ENCODE measurements at regions not wholly inside any gene's neighbourhood (a gene's known extent, or its start where the extent isn't known, plus 50 kb on each side); places are given as distances from the start of the nearest gene placed in this dataset.

GRCh38 chr9:118652912-118653311 lies 716.3 kb downstream of the BRINP1 start:
- no peak overlapping the region for H2AFZ ChIP-seq (ENCODE audit: control insufficient read depth, low read length)
- no peaks in the 10 kb centered on the region for H3K4me1 ChIP-seq (ENCODE audit: control insufficient read depth, extremely low read depth, insufficient read depth, low read length)
- no peak overlapping the region for H3K4me3 ChIP-seq (ENCODE audit: control insufficient read depth in 2 of 3, extremely low read depth in 1 of 3, insufficient read depth in 2 of 3, low read depth in 1 of 3, low read length in 3 of 3)
- H3K36me3 ChIP-seq (ENCODE audit: control insufficient read depth in 2 of 2, extremely low read depth in 1 of 2, insufficient read depth in 2 of 2, low read length in 2 of 2) = no peaks in the 10 kb centered on the region
- no peak for TF ChIP-seq CTCF (optimal IDR thresholded peaks at IDR 0.05 in 1 of 3, IDR thresholded peaks at IDR 0.05 in 1 of 3, conservative IDR thresholded peaks at IDR 0.05 in 1 of 3; ENCODE audit: extremely low read depth in 1 of 3, insufficient read depth in 2 of 3, low read length in 3 of 3)
- no peak overlapping the region for H3K27ac ChIP-seq (ENCODE audit: control insufficient read depth, insufficient read depth, low read length)
- H3K4me2 ChIP-seq (ENCODE audit: control insufficient read depth, extremely low read depth, insufficient read depth, low read depth, low read length) = no peak overlapping the region
- FAIRE-seq (peak; percentile 69), DNase-seq (ENCODE audit: low read depth, low spot score) (no peak)
- no peaks in the 10 kb centered on the region for H3K9me1 ChIP-seq (ENCODE audit: control insufficient read depth, extremely low read depth, insufficient read depth, low read length)
- H3K9ac ChIP-seq (ENCODE audit: control insufficient read depth, extremely low read depth, insufficient read depth, low read length) = no peak overlapping the region
- dilution Hi-C loops (cut with MboI; ENCODE audit: extremely low pct_ligation_motif_present, low sequenced_read_pairs) = no loop called here
- H3K27me3 ChIP-seq (ENCODE audit: control insufficient read depth, extremely low read depth, insufficient read depth, low read length) = no peaks in the 10 kb centered on the region
- H4K20me1 ChIP-seq (ENCODE audit: control insufficient read depth, extremely low read depth, insufficient read depth, low read length) = no peaks in the 10 kb centered on the region
- no peaks in the 10 kb centered on the region for H3K9me3 ChIP-seq (ENCODE audit: control insufficient read depth, low read depth, low read length)
- no peaks in the 10 kb centered on the region for H3K79me2 ChIP-seq (ENCODE audit: control insufficient read depth, insufficient read depth, low read length)

GRCh38 chr9:118659011-118659410 lies 710.2 kb downstream of the BRINP1 start:
- H3K4me1 ChIP-seq (ENCODE audit: control insufficient read depth, extremely low read depth, insufficient read depth, low read length) = no peaks in the 10 kb centered on the region
- H3K27me3 ChIP-seq (ENCODE audit: control insufficient read depth, extremely low read depth, insufficient read depth, low read length) = no peaks in the 10 kb centered on the region
- H4K20me1 ChIP-seq (ENCODE audit: control insufficient read depth, extremely low read depth, insufficient read depth, low read length) = no peaks in the 10 kb centered on the region
- no peak overlapping the region for H3K27ac ChIP-seq (ENCODE audit: control insufficient read depth, insufficient read depth, low read length)
- no peaks in the 10 kb centered on the region for H3K9me3 ChIP-seq (ENCODE audit: control insufficient read depth, low read depth, low read length)
- H3K4me3 ChIP-seq (ENCODE audit: control insufficient read depth in 2 of 3, extremely low read depth in 1 of 3, insufficient read depth in 2 of 3, low read depth in 1 of 3, low read length in 3 of 3) = no peak overlapping the region
- H2AFZ ChIP-seq (ENCODE audit: control insufficient read depth, low read length) = no peak overlapping the region
- no peak for TF ChIP-seq CTCF (optimal IDR thresholded peaks at IDR 0.05 in 1 of 3, IDR thresholded peaks at IDR 0.05 in 1 of 3, conservative IDR thresholded peaks at IDR 0.05 in 1 of 3; ENCODE audit: extremely low read depth in 1 of 3, insufficient read depth in 2 of 3, low read length in 3 of 3)
- no peak overlapping the region for H3K4me2 ChIP-seq (ENCODE audit: control insufficient read depth, extremely low read depth, insufficient read depth, low read depth, low read length)
- dilution Hi-C loops (cut with MboI; ENCODE audit: extremely low pct_ligation_motif_present, low sequenced_read_pairs) = no loop called here
- no peaks in the 10 kb centered on the region for H3K36me3 ChIP-seq (ENCODE audit: control insufficient read depth in 2 of 2, extremely low read depth in 1 of 2, insufficient read depth in 2 of 2, low read length in 2 of 2)
- H3K9me1 ChIP-seq (ENCODE audit: control insufficient read depth, extremely low read depth, insufficient read depth, low read length) = no peaks in the 10 kb centered on the region
- no peaks in the 10 kb centered on the region for H3K79me2 ChIP-seq (ENCODE audit: control insufficient read depth, insufficient read depth, low read length)
- no peak for DNase-seq (ENCODE audit: low read depth, low spot score)
- no peak for FAIRE-seq
- H3K9ac ChIP-seq (ENCODE audit: control insufficient read depth, extremely low read depth, insufficient read depth, low read length) = no peak overlapping the region
